NCI-H1417 treated with DMSO at 0.1 percent for 48 hours (cell line): ENCODE measurements at regions not wholly inside any gene's neighbourhood (a gene's known extent, or its start where the extent isn't known, plus 50 kb on each side); places are given as distances from the start of the nearest gene placed in this dataset.
"Not testable (repeated sequence)": the region's sequence is repeated elsewhere in the genome, so short reads cannot be mapped to it uniquely, and the experiment has no call there.

ENCODE experiments used
- DNase-seq: peaks from one replicate; lab custom pipeline; 2025; lab: John Stamatoyannopoulos, UW

DNA sequence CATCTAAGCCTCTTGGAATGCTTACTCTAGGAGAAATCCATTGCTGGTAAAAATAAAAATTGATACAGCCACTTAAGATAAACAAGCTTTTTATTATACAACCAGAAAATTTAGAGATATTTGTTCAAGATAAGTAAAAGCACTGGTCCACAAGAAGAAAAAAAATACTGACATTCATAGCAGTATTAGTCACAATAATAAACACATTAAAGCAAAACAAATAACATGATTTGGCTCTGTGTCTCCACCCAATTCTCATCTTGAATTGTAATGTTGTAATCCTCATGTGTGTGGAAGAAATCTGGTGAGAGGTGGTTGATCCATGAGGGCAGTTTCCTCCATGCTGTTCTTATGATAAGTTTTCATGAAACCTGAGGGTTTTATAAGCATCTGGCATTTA lies 1093.5 kb upstream of the ADGRB3 start:
- DNase-seq = no peak

DNA sequence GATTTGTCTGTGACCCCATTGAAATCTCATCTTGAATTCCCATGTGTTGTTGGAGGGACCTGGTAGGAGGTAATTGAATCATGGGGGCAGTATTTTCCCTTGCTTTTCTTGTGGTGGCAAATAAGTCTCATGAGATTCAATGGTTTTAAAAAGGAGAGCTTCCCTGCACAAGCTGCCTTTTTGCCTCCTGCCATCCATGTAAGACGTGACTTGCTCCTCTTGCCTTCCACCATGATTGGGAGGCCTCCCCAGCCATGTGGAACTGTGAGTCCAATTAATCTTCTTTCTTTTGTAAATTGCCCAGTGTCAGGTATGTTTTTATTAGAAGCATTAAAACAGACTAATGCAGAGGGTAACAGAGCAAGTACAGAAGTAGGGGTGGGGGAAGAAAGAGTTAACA lies 1097.0 kb upstream of the ADGRB3 start:
- no peak for DNase-seq

DNA sequence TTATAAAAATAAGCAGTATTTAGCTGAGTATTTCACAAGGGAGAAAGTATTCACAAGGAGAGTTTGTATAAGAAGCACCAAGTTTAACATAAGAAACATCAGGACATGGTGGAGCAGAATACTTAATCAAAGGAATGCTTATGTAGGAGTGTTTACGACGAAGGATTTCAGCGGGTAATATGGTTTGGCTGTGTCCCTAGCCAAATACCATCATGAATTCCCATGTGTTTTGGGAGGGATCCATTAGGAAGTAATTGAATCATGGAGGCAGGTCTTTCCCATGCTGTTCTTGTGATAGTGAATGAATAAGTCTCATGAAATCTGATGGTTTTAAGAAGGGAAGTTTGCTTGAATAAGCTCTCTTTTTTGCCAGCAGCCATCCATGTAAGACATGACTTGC lies 1099.1 kb upstream of the ADGRB3 start:
- DNase-seq = no peak

DNA sequence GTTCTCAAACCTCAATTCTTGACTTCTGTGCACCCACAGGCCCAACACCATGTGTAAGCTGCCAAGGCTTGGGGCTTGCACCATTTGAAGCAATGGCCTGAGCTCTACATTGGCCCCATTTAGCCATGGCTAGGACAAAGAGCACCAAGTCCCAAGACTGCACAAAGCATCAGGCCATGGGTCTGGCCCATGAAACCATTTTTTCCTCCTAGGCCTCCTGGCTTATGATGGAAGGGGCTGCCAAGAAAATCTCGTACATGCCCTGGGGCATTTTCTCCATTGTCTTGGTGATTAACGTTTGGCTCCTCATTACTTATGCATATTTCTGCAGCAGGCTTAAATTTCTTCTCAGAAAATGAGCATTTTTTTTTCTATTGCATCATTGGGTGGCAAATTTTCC lies 1128.7 kb upstream of the ADGRB3 start:
- DNase-seq = no peak

DNA sequence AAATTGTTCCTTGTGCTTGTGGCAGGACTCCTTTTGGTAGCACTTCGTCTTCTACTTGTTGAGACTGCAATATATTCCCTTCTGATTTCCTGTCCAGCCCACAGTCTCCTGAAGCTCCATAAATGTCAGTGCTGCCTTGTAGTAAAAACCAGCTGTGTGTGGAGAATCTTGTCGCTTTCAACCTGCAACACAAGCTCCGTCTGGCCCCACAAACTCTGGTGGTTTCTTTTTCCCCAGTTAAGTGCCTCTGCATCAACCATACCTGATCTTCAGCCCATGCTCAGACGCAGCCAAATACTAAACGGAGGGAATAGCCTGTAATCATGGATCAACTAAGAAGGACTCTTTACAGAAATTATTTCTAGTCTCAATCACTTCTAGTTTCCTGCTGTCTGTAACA lies 1133.3 kb upstream of the ADGRB3 start:
- DNase-seq = no peak

DNA sequence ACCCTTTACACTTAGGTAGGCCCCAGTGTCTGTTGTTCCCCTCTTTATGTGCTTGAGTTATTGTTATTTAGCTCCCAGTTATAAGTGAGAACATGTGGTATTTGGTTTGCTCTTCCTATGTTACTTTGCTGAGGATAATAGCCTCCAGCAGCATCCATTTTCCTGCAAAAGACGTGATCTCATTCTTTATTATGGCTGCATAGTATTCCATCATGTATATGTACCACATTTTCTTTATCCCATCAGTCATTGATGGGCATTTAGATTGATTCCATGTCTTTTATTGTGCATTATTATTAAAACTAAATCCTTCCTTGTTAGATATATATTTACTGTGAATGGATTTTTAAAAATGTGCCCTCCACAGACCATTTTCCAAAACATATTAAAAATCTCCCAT lies 1137.3 kb upstream of the ADGRB3 start:
- DNase-seq = no peak

GRCh38 chr6:67496191-67496590 lies 1138.9 kb upstream of the ADGRB3 start:
- no peak for DNase-seq

DNA sequence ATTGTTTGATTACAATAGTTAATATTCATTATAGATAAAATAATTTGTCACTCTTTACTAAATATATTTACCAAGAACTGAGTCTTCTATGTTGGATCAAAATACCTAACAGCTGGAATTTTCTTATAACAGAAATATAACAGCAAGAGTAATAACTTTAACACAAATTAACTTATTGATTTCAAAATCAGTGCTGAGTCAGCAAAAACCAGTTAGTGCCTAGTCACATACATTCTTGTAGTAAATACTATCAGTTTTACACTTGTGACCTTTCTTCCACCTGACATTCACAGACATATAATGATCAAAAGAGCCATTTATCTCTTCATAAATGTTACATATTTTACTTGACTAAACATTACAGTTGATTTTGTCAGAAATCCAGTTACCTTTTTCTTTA lies 1141.4 kb upstream of the ADGRB3 start:
- no peak for DNase-seq

GRCh38 chr6:67475700-67476099 lies 1159.4 kb upstream of the ADGRB3 start:
- no peak for DNase-seq

- no peak for DNase-seq
Observed at GRCh38 chr6:67467341-67467740, 1167.7 kb upstream of the ADGRB3 start.

DNA sequence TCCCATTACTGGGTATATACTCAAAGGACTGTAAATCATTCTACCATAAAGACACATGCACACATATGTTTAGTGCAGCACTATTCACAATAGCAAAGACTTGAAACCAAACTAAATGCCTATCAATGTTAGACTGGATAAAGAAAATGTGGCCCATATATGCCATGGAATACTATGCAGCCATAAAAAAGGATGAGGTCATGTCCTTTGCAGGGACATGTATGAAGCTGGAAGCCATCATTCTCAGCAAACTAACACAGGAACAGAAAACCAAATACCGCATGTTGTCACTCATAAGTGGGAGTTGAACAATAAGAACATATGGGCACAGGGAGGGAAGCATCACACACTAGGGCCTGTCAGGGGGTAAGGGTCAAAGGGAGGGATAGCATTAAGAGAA lies 1172.4 kb upstream of the ADGRB3 start:
- not testable (repeated sequence) for DNase-seq

DNA sequence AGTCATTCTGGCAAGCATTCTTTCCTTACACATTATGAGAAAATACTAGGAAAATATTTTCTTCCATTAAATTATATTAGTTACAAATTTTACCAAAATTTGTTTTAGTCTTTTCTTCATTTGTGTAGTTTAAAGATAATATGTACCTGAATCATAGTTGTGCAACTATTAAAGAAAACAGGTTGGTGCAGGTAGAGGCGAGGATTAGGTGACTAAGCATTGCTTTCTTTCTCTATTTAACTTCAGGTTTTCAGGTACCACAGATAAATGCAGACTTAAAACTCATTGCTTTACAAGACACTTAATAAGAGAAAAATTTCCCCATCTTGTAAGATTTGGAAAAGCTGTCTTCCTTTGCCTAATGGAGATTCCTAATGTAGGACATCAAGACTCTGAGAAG lies 1175.5 kb upstream of the ADGRB3 start:
- DNase-seq = no peak

- DNase-seq = no peak
Observed at GRCh38 chr6:67458265-67458664, 1176.8 kb upstream of the ADGRB3 start.

GRCh38 chr6:67451874-67452273 lies 1183.2 kb upstream of the ADGRB3 start:
- no peak for DNase-seq

GRCh38 chr6:67450641-67451040 lies 1184.4 kb upstream of the ADGRB3 start:
- DNase-seq = no peak

DNA sequence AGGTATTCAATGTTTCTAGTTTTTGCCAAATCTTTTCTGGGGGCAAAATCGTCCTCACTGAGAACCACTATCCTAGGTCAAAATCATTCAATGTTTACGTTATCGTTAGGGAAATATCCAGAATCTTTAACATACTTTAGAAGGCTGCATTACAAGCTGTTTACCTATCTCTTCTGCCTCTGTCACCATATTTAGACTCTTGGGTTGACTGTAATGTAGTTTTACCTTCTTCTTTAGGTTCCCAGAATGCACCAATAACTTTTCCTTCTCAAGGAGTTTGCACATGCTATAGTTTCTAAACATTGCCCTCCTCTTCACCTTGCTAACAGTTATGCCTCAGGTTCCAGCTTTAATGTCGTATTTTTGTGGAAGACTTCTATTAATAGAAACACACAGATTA lies 1185.5 kb upstream of the ADGRB3 start:
- no peak for DNase-seq

GRCh38 chr6:67433124-67433523 lies 1202.0 kb upstream of the ADGRB3 start:
- no peak for DNase-seq

DNA sequence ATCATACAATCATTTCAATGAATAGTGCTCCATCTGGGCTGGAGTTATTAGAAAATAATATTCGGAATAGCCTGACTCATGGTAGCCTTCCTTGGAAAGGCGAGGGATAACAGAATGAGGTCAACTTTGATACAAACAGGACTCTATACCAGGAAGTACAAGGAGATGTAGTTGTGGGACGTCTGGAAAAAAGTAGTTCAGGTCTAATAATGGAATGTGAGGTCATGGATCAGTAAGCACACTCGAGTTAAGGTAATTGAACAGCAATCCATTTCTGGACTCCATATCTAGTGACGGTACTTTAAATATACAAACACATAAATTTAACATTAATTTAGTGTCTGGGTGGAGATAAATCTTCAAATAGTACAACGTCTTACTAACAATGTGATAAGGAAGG lies 1204.0 kb upstream of the ADGRB3 start:
- DNase-seq = no peak

- not testable (repeated sequence) for DNase-seq
Observed at GRCh38 chr6:67426686-67427085, 1208.4 kb upstream of the ADGRB3 start.

- DNase-seq = no peak
Observed at GRCh38 chr6:67412035-67412434, 1223.0 kb upstream of the ADGRB3 start.

DNA sequence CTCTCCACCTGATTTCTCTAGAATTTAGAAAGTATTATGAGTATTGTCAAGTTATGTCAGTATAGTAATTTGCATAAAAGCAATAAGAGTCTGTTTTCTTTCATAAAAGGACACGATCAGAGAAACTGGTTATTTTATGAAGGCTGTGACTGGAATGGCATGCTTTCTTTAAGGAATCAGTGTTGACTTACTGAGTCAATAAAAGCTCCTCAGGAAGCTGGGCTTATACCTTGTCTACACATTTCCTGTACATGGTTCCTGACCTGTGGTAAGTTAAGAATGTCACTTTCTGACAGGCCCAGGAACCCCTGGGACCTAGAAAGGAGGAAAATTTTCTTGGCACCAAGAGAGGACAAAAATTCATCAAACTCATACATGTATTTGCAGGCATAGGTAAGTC lies 1224.0 kb upstream of the ADGRB3 start:
- no peak for DNase-seq

DNA sequence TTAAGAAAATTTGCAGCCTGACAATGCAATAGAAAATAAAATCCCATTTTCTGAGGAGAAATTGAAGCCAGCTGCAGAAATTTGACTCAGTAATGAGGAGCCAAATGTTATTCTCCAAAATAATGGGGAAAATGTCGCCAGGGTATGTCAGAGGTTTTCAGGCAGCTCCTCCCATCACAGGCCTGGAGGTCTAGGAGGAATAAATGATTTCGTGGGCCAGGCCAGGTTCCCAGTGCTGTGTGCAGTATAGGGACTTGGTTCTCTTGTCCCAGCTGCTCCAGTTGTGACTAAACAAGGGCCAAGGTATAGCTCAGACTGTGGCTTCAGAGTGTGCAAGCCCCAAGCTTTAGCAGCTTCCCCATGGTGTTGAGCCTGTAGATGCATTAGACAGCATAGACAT lies 1240.8 kb upstream of the ADGRB3 start:
- DNase-seq = no peak

- DNase-seq = no peak
Observed at GRCh38 chr6:67393356-67393755, 1241.7 kb upstream of the ADGRB3 start.

- no peak for DNase-seq
Observed at GRCh38 chr6:67391955-67392354, 1243.1 kb upstream of the ADGRB3 start.

GRCh38 chr6:67369679-67370078 lies 1265.4 kb upstream of the ADGRB3 start:
- no peak for DNase-seq
